ENCODE measurements at regions not wholly inside any gene's neighbourhood (a gene's known extent, or its start where the extent isn't known, plus 50 kb on each side); places are given as distances from the start of the nearest gene placed in this dataset.

DNA sequence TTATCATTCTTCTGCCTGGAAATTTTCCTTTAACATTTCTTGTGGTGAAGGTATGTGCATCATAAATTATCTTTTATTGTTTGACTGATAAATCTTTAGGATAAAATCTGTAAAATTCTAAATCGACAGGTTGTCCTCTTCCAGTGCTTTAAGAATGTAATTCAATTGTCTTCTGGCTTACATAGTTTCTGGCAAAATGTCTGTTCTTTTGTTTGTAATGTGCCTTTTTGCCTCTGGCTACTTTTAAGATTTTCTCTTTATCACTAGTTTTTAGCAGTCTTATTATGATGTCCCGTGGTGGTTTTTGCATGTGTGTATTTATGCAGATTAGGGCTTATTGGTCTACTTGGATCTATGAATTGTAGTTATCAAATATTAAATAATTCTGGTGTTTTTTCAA is 203.6 kb upstream of the COPS8 start:
- no peak for TF ChIP-seq POLR2A (IDR thresholded peaks at IDR 0.05; ENCODE audit: control extremely low read depth in 1 of 2, low read depth in 2 of 2, low read length in 2 of 2)
- no peak for TF ChIP-seq RFX5 (IDR thresholded peaks at IDR 0.05; ENCODE audit: borderline replicate concordance, low read depth, low read length)
- TF ChIP-seq, protein P1, sequence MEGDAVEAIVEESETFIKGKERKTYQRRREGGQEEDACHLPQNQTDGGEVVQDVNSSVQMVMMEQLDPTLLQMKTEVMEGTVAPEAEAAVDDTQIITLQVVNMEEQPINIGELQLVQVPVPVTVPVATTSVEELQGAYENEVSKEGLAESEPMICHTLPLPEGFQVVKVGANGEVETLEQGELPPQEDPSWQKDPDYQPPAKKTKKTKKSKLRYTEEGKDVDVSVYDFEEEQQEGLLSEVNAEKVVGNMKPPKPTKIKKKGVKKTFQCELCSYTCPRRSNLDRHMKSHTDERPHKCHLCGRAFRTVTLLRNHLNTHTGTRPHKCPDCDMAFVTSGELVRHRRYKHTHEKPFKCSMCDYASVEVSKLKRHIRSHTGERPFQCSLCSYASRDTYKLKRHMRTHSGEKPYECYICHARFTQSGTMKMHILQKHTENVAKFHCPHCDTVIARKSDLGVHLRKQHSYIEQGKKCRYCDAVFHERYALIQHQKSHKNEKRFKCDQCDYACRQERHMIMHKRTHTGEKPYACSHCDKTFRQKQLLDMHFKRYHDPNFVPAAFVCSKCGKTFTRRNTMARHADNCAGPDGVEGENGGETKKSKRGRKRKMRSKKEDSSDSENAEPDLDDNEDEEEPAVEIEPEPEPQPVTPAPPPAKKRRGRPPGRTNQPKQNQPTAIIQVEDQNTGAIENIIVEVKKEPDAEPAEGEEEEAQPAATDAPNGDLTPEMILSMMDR (IDR thresholded peaks at IDR 0.05; ENCODE audit: control extremely low read depth in 1 of 3, insufficient read depth in 1 of 3, low read depth in 1 of 3, low read length in 3 of 3): no peak
- TF ChIP-seq SIRT6 (IDR thresholded peaks at IDR 0.05; ENCODE audit: low read length): no peak
- no peak for TF ChIP-seq CEBPB (IDR thresholded peaks at IDR 0.05; ENCODE audit: low read depth, low read length)
- TF ChIP-seq TEAD4 (IDR thresholded peaks at IDR 0.05; ENCODE audit: low read depth, low read length): no peak
- TF ChIP-seq EZH2 (IDR thresholded peaks at IDR 0.05; ENCODE audit: low read depth, low read length, severe bottlenecking): no peak
- TF ChIP-seq CHD2 (IDR thresholded peaks at IDR 0.05; ENCODE audit: low read length): no peak
- TF ChIP-seq JUN (IDR thresholded peaks at IDR 0.05; ENCODE audit: low read depth, low read length): no peak
- no peak for TF ChIP-seq TAF1 (IDR thresholded peaks at IDR 0.05; ENCODE audit: low read depth, low read length)
- TF ChIP-seq, protein P2, sequence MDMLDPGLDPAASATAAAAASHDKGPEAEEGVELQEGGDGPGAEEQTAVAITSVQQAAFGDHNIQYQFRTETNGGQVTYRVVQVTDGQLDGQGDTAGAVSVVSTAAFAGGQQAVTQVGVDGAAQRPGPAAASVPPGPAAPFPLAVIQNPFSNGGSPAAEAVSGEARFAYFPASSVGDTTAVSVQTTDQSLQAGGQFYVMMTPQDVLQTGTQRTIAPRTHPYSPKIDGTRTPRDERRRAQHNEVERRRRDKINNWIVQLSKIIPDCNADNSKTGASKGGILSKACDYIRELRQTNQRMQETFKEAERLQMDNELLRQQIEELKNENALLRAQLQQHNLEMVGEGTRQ (IDR thresholded peaks at IDR 0.05; ENCODE audit: low read length): no peak
- no peak for TF ChIP-seq SUZ12 (IDR thresholded peaks at IDR 0.05; ENCODE audit: low read length)
- TF ChIP-seq, protein P3, sequence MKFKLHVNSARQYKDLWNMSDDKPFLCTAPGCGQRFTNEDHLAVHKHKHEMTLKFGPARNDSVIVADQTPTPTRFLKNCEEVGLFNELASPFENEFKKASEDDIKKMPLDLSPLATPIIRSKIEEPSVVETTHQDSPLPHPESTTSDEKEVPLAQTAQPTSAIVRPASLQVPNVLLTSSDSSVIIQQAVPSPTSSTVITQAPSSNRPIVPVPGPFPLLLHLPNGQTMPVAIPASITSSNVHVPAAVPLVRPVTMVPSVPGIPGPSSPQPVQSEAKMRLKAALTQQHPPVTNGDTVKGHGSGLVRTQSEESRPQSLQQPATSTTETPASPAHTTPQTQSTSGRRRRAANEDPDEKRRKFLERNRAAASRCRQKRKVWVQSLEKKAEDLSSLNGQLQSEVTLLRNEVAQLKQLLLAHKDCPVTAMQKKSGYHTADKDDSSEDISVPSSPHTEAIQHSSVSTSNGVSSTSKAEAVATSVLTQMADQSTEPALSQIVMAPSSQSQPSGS (IDR thresholded peaks at IDR 0.05; ENCODE audit: low read length): no peak

Data from H1 (cell line).